WI38 (cell line): ENCODE measurements at regions not wholly inside any gene's neighbourhood (a gene's known extent, or its start where the extent isn't known, plus 50 kb on each side); places are given as distances from the start of the nearest gene placed in this dataset.
"Not testable (repeated sequence)": the region's sequence is repeated elsewhere in the genome, so short reads cannot be mapped to it uniquely, and the experiment has no call there.

Experiments
- H3K4me3 ChIP-seq: 2 replicates; pipeline ENCODE4 v1.5.1; 2011; ENCODE audit warnings: low read depth, mild to moderate bottlenecking, control low read depth, low read length
- TF ChIP-seq, protein P1 (sequence below): IDR thresholded peaks from 2 replicates; pipeline ENCODE4 v1.5.1; 2012; ENCODE audit warnings: low read depth, mild to moderate bottlenecking, control low read depth, low read length

DNA sequence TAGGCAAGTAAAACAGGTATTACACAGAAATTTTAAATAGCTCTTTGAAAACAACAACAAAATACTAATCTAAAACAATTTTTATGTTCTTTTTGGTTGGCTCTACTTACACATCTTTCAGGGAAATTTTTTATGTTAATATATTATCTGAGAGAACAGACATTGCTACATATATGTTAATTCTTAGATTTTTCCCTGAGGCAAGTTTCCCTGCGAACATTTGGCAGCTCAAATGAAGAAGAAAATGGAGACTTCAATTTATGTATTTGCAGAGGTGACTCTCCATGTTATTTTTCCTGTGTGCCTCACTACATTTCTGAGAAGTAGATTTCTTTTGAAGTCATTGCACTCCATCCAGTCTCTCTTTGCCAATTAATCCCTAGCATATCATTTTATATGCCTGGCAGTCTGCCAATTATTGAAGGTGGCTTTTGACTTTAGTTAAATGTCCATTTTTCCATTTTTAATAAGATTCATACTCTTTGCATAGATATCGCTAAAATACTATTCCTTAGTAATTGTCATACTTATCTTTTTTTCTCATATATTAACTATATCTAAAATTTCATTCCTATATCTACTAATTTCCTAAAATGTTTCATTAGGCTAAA is 908.2 kb upstream of the CDH10 start:
- TF ChIP-seq, protein P1, sequence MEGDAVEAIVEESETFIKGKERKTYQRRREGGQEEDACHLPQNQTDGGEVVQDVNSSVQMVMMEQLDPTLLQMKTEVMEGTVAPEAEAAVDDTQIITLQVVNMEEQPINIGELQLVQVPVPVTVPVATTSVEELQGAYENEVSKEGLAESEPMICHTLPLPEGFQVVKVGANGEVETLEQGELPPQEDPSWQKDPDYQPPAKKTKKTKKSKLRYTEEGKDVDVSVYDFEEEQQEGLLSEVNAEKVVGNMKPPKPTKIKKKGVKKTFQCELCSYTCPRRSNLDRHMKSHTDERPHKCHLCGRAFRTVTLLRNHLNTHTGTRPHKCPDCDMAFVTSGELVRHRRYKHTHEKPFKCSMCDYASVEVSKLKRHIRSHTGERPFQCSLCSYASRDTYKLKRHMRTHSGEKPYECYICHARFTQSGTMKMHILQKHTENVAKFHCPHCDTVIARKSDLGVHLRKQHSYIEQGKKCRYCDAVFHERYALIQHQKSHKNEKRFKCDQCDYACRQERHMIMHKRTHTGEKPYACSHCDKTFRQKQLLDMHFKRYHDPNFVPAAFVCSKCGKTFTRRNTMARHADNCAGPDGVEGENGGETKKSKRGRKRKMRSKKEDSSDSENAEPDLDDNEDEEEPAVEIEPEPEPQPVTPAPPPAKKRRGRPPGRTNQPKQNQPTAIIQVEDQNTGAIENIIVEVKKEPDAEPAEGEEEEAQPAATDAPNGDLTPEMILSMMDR, result no peak
- no peak overlapping the region for H3K4me3 ChIP-seq

DNA sequence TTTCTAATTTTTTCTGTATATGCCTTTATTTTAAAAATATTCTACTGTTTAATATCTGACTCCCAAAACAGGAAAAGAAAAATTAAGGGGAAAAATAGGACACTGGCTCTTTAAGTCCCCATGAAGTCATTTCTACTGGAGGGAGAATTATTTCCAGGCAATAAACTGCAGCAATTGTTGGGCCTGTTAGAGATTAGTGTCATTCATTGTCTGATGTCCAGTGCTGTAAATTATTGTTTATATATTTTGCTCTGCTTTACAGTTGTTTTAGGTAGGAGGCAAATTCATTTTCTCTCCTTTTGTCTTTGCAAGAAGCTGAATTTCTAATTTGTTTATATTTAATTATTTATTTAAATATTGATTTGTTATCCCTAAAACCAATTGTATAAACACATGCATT is 906.0 kb upstream of the CDH10 start:
- no peak overlapping the region for H3K4me3 ChIP-seq
- TF ChIP-seq, protein P1, result no peak

DNA sequence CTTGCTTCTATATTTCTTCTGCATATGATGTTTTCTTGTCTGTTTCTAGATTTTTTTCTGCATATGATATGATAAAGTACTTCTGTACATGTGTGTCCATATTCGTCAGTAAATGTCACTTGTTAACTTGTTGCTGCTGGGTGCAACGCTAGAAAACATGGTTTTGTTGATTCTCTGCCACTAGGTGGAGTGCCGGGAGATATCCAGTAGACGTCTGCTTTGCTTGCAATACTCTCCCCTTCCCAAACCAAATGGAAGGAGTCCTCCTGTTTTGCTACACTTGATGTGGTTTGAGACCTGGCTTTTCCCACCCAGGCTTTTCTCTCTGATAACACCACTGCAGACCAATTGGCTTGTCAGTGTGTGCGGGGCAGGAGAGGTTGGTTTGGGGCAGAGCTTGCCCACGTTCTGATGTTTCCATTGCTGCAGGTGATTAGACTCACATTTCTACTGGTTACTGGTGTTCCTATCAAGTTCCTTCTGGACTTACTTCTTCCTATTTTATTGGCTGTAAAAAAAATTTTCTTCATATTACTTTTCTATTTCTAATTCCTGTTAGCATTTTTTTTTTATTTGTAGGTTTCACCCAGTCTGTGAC is 900.0 kb upstream of the CDH10 start:
- TF ChIP-seq, protein P1, result no peak
- no peak overlapping the region for H3K4me3 ChIP-seq

DNA sequence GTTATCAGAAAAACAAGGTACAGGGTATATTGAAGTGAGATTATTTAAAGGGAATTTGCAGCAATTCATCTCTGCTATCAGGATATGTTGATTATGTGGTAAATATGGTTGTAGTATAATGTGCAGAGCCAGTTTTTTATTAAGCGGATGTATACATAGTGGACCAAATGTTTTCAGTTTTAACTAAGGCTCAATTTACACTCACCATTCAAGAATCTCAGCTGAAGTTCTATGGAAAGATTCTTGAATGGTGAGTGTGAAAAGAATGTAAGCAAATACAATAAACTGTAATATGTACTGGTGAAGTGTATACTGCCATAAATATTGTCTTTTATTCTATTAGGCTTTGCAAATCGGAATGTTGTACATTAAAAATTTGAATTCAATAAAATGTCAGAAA is 895.9 kb upstream of the CDH10 start:
- TF ChIP-seq, protein P1, result no peak

DNA sequence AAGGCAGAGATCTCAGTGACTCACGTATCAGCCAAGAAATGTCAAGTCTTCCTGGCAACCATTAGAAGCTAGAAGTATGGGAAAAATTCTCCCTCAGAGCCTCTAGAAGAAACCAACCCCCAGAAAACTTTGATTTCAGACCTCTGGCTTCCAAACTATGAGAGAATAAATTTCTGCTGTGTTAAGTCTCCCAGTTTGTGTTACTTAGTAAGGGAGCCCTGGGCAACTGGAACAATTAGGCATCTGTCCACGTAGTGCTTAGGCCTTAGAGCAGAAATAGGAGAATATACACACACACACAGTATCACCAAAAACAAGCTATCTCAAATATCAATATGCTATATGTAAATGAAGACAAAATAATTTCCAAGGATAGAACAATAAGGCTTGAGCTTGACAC is 894.8 kb upstream of the CDH10 start:
- no peak overlapping the region for H3K4me3 ChIP-seq
- TF ChIP-seq, protein P1, result no peak

More for the DNA sequence above, 895.9 kb upstream of the CDH10 start:
- no peak overlapping the region for H3K4me3 ChIP-seq

DNA sequence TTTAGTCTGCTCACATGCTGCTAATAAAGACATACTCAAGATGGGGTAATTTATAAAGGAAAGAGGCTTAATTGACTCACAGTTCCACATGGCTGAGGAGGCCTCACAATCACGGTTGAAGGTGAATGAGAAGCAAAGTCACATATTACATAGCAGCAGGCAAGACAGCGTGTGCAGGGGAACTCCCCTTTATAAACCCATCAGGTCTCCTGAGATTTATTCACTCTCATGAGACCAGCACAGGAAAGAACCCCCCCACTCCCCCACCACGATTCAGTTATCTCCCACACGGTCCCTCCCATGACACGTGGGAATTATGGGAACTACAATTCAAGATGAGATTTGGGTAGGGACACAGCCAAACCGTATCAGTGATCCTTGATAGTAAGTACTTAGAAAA is 891.7 kb upstream of the CDH10 start:
- H3K4me3 ChIP-seq, result not testable (repeated sequence)

DNA sequence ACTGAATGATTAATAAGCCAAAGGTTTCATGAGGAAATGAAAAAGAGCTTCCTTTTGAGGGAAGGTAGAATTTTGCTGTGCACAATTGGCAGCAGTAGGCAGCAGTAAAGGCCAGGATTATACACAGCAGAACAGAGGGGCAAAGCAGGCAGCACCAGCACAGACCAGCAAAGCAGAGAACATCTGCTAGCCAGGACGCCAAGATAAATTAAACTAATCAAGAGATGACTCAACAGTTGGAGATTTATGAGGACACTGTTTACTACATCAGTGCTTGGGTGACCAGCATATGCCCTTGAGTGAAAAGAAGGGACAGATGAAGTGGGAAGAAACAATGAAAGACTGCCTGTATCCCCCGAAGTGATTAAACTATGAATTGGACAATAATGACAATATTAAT is 871.4 kb upstream of the CDH10 start:
- no peak overlapping the region for H3K4me3 ChIP-seq
- TF ChIP-seq, protein P1, result no peak

DNA sequence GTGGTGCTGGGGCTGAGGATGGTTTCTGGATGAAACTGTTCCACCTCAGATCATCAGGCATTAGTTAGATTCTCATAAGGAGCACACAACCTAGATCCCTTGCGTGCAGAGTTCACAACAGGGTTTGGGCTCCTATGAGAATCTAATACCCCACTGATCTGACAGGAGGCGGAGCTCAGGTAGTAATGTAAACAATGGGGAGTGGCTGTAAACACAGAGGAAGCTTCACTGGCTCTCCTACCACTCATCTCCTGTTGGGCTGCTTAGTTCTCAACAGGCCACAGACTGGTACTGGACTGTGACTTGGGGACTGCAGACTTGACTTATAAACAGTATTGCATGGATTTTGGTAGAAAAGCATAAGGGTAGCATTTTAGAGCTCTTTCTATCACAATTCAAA is 870.7 kb upstream of the CDH10 start:
- TF ChIP-seq, protein P1, result no peak
- no peak overlapping the region for H3K4me3 ChIP-seq

DNA sequence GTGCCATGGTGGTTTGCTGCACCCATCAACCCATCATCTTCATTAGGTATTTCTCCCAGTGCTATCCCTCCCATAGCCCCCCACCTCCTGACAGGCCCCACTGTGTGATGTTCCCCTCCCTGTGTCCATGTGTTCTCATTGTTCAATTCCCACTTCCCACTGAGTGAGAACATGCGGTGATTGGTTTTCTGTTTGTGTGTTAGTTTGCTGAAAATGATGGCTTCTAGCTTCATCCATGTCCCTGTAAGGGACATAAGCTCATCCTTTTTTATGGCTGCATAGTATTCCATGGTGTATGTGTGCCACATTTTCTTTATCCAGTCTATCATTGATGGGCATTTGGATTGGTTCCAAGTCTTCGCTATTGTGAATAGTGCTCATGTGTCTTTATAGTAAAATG is 865.9 kb upstream of the CDH10 start:
- H3K4me3 ChIP-seq, result not testable (repeated sequence)

DNA sequence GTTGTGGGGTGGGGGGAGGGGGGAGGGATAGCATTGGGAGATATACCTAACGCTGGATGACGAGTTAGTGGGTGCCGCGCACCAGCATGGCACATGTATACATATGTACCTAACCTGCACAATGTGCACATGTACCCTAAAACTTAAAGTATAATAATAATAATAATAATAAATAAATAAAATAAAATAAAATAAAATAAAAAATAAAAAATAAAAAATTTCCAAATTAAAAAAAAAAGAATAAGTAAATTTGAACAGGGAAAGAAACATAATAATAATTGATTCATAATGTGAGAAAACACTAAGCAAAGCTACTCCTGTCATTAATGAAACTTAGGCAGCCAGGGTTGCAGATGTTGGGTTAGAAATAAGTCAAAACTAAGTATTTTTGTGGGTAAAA is 863.2 kb upstream of the CDH10 start:
- H3K4me3 ChIP-seq, result not testable (repeated sequence)
